ENCODE measurements at regions not wholly inside any gene's neighbourhood (a gene's known extent, or its start where the extent isn't known, plus 50 kb on each side); places are given as distances from the start of the nearest gene placed in this dataset.

GRCh38 chr18:39199231-39199855 lies 1633.7 kb upstream of the CELF4 start:
- no peak overlapping the region for H3K27ac ChIP-seq (ENCODE audit: low read depth, low read length)
- H3K4me3 ChIP-seq (ENCODE audit: insufficient read depth, low read length, poor library complexity, severe bottlenecking), result no peak overlapping the region
- no peak overlapping the region for H3K9ac ChIP-seq (ENCODE audit: low read length)
- no peaks in the 10 kb centered on the region for H3K79me2 ChIP-seq (ENCODE audit: insufficient read depth, low read length)
- H3F3A ChIP-seq (ENCODE audit: insufficient read depth), result no peaks in the 10 kb centered on the region
- no peak overlapping the region for H3K4me2 ChIP-seq (ENCODE audit: low read depth, low read length, poor library complexity, severe bottlenecking)
- no peak overlapping the region for H2AFZ ChIP-seq (ENCODE audit: low read depth, low read length, severe bottlenecking)
- no peaks in the 10 kb centered on the region for H3K27me3 ChIP-seq (ENCODE audit: low read length)
- no peaks in the 10 kb centered on the region for H4K20me1 ChIP-seq (ENCODE audit: low read depth, low read length)
- no peaks in the 10 kb centered on the region for H3K36me3 ChIP-seq (ENCODE audit: low read length)
- no peak for TF ChIP-seq CTCF (IDR thresholded peaks at IDR 0.05; ENCODE audit: insufficient read depth, low read length, poor library complexity, severe bottlenecking)
- no peak for TF ChIP-seq EZH2phosphoT487 (conservative IDR thresholded peaks at IDR 0.05; ENCODE audit: low read length)
- H3K9me2 ChIP-seq (replicated peaks; ENCODE audit: insufficient read depth, low read length), result no peaks in the 10 kb centered on the region
- H3K9me3 ChIP-seq (ENCODE audit: insufficient read depth, low read length), result peaks cover 6% of the 10 kb centered on the region; the same call in 1 of the 2 replicates

GRCh38 chr18:39198376-39198775 lies 1632.8 kb upstream of the CELF4 start:
- no peaks in the 10 kb centered on the region for H3K36me3 ChIP-seq (ENCODE audit: low read length)
- H2AFZ ChIP-seq (ENCODE audit: low read depth, low read length, severe bottlenecking), result no peak overlapping the region
- H3K27ac ChIP-seq (ENCODE audit: low read depth, low read length), result no peak overlapping the region
- H3K9ac ChIP-seq (ENCODE audit: low read length), result no peak overlapping the region
- H3K4me2 ChIP-seq (ENCODE audit: low read depth, low read length, poor library complexity, severe bottlenecking), result no peak overlapping the region
- TF ChIP-seq CTCF (IDR thresholded peaks at IDR 0.05; ENCODE audit: insufficient read depth, low read length, poor library complexity, severe bottlenecking) (no peak), EZH2phosphoT487 (conservative IDR thresholded peaks at IDR 0.05; ENCODE audit: low read length) (no peak)
- no peaks in the 10 kb centered on the region for H3K27me3 ChIP-seq (ENCODE audit: low read length)
- no peaks in the 10 kb centered on the region for H4K20me1 ChIP-seq (ENCODE audit: low read depth, low read length)
- H3K9me3 ChIP-seq (ENCODE audit: insufficient read depth, low read length), result peaks cover 1% of the 10 kb centered on the region; the same call in 1 of the 2 replicates
- H3K9me2 ChIP-seq (replicated peaks; ENCODE audit: insufficient read depth, low read length), result no peaks in the 10 kb centered on the region
- no peaks in the 10 kb centered on the region for H3K79me2 ChIP-seq (ENCODE audit: insufficient read depth, low read length)
- H3K4me3 ChIP-seq (ENCODE audit: insufficient read depth, low read length, poor library complexity, severe bottlenecking), result no peak overlapping the region
- H3F3A ChIP-seq (ENCODE audit: insufficient read depth), result no peaks in the 10 kb centered on the region

- Histone ChIP-seq H3K4me3 (ENCODE audit: insufficient read depth, low read length, poor library complexity, severe bottlenecking) (no peak overlapping the region), H3K9me3 (ENCODE audit: insufficient read depth, low read length) (peaks cover 4% of the 10 kb centered on the region; the same call in 1 of the 2 replicates), H3K27me3 (ENCODE audit: low read length) (no peaks in the 10 kb centered on the region), H3F3A (ENCODE audit: insufficient read depth) (no peaks in the 10 kb centered on the region), H4K20me1 (ENCODE audit: low read depth, low read length) (no peaks in the 10 kb centered on the region), H3K79me2 (ENCODE audit: insufficient read depth, low read length) (no peaks in the 10 kb centered on the region), H3K27ac (ENCODE audit: low read depth, low read length) (no peak overlapping the region), H3K4me2 (ENCODE audit: low read depth, low read length, poor library complexity, severe bottlenecking) (no peak overlapping the region), H3K9me2 (replicated peaks; ENCODE audit: insufficient read depth, low read length) (0 out of 2 replicates have a peak, but pooled peaks cover 4% of the 10 kb centered on the region), H3K36me3 (ENCODE audit: low read length) (no peaks in the 10 kb centered on the region), H2AFZ (ENCODE audit: low read depth, low read length, severe bottlenecking) (no peak overlapping the region), H3K9ac (ENCODE audit: low read length) (no peak overlapping the region)
- TF ChIP-seq CTCF (IDR thresholded peaks at IDR 0.05; ENCODE audit: insufficient read depth, low read length, poor library complexity, severe bottlenecking), result no peak
- TF ChIP-seq EZH2phosphoT487 (conservative IDR thresholded peaks at IDR 0.05; ENCODE audit: low read length), result no peak
Measured at GRCh38 chr18:39191931-39192330, 1626.3 kb upstream of the CELF4 start.

Data from SU-DHL-6 (cell line).